Naive thymus-derived CD8-positive, alpha-beta T cell (primary cell): ENCODE measurements at regions not wholly inside any gene's neighbourhood (a gene's known extent, or its start where the extent isn't known, plus 50 kb on each side); places are given as distances from the start of the nearest gene placed in this dataset.
A peak's percentile ranks its signal among the peaks of the same experiment; 100 is the strongest.

Source experiments
- ATAC-seq, 2 donors: fragments of 150-1000 bp; cut with Tn5 transposase in 1 of 2; sonication (Bioruptor Pico), chemical (Tn5 transposase) in 1 of 2; 1 replicate in 1 of 2; 2 replicates in 1 of 2; pipeline ENCODE4 v1.10.0; 2021; ENCODE audit warnings: mild to moderate bottlenecking in 2 of 2, moderate library complexity in 2 of 2
- POLR2A ChIA-PET: fragments of 350-600 bp; sonication (Branson Sonifier 250); formaldehyde crosslinking; loops from one replicate; lab custom pipeline; 2021; ENCODE audit warnings: antibody characterized with exemption; lab: Charles Lee
- DNase-seq, 10 donors: peaks; one replicate each; pipeline versions ENCODE4 v3.0.0 to v3.0.0-alpha.2; 2020 to 2022
- H3K27ac Mint-ChIP-seq, 10 donors: one replicate each; pipeline ENCODE4 v1.8.0; 2020 to 2022; ENCODE audit warnings: mild to moderate bottlenecking in 10 of 10, mixed read lengths in 10 of 10, moderate library complexity in 4 of 10, inconsistent platforms in 1 of 10
- H3K27me3 Mint-ChIP-seq, 5 donors: one replicate each; pipeline ENCODE4 v1.8.0; 2021 to 2022; ENCODE audit warnings: mixed read lengths in 5 of 5
- H3K36me3 Mint-ChIP-seq, 3 donors: one replicate each; pipeline ENCODE4 v1.8.0; 2020 to 2022; ENCODE audit warnings: mixed read lengths in 3 of 3, mild to moderate bottlenecking in 2 of 3, inconsistent platforms in 1 of 3
- H3K4me1 Mint-ChIP-seq, 4 donors: one replicate each; pipeline ENCODE4 v1.8.0; 2021 to 2022; ENCODE audit warnings: mixed read lengths in 4 of 4
- H3K4me3 Mint-ChIP-seq, 10 donors: one replicate each; pipeline ENCODE4 v1.8.0; 2020 to 2022; ENCODE audit warnings: mild to moderate bottlenecking in 10 of 10, mixed read lengths in 10 of 10, moderate library complexity in 6 of 10, inconsistent platforms in 1 of 10
- H3K9me3 Mint-ChIP-seq, 9 donors: one replicate each; pipeline ENCODE4 v1.8.0; 2020 to 2022; ENCODE audit warnings: mixed read lengths in 9 of 9, mild to moderate bottlenecking in 3 of 9, inconsistent platforms in 1 of 9, moderate library complexity in 1 of 9

DNA sequence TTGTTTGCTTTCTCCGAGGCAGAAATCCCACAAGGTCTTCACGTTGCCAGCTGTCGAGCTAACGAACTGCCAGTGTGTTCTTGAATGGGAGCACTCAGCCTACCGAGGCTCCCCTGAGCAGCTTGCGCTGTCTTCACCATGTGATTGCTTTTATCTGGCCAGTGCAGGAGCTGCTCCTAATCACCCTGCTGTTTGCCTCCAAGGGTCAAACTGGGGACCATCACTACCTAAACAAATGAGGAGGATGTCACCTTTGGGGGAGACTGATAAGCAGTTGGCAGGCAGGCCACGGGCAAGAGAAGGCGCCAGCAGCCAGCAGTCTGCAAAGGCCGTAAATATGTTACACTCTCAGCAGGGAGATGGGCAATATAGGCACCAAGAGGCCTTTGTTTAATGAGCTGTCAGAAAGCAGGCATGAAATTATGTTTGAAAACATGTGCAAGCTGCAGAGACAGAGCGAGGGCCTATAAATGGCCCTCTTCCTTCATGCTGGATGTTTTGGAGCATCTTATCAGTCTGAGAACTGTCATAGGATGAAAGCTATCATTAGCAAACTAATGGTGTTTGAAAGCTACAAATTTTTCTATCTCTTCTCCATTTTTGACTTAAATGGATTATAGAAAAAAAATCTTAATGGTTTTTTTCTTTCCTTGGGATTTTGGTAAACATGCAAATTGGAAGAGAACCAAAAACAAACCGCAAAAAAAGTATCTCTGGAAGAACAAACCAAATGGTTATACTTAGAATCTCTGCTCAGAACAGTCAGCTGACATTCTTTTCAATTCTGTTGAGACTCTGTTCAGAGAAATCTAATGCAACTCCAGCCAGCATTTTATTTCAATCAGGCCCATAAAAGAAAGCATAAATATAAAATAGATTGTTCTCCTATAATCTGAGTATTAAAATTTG is 267.3 kb upstream of the NPVF start:
- no peaks in the 10 kb centered on the region for H3K27me3 Mint-ChIP-seq
- ATAC-seq (no peak), DNase-seq (no peak)
- H3K27ac Mint-ChIP-seq = peak overlapping the region in 2 of 10 donors; percentile 28 to 91
- no peaks in the 10 kb centered on the region for H3K9me3 Mint-ChIP-seq
- POLR2A ChIA-PET = no interaction called here
- H3K4me3 Mint-ChIP-seq = no peak overlapping the region
- peaks cover 6 to 16% (median 12%) of the 10 kb centered on the region in 4 donors for H3K4me1 Mint-ChIP-seq
- no peaks in the 10 kb centered on the region for H3K36me3 Mint-ChIP-seq

DNA sequence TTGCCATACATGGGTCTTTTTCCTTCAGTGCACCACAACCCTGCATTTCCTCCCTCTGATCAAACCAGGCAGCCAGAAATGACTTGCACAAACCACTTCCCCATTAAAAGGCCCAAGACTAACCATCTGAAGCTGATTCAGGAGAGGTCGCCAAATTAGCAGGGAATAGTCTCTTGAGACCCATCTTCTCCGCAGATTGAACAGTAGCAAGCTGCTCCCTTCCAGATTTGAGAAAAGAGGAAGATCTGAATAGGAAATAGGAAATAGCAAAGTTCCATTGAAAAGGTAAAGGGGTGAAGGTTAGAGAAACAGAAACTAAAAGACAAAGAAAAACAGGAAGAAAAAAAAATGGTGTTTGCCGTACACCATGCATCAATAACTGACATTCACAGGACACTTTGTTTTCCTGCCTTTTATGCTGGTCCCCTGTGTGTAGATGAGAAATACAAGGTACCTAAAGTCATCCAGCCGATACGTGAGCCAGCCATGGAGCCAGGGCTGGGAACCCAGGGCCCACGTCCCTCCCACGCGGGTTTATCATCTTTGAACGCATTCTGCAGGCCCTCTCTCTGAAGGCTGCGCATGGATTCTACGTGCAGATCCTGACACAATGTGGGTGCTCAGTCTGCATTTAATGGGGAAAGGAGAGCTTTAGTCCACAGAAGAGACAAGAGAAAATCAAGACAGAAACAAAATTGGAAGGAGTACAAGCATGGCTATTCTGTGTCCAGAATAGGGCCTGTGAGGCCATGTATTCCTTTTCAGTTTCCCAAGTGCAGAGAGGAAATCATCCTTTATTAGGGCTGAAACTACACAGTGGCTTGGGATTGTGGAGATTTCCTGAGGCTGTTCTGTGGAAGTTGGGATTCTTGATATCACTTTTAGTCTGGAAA is 268.4 kb upstream of the NPVF start:
- Mint-ChIP-seq H3K9me3 (peaks cover 0 to 2% (median 0%) of the 10 kb centered on the region in 9 donors), H3K4me1 (peaks cover 6 to 16% (median 12%) of the 10 kb centered on the region in 4 donors), H3K27ac (peak overlapping the region; percentile 62 to 97 (median 87)), H3K27me3 (peaks cover 1 to 4% (median 2%) of the 10 kb centered on the region in 5 donors), H3K4me3 (peak overlapping the region; percentile 66 to 88 (median 81)), H3K36me3 (peaks cover 0 to 2% (median 0%) of the 10 kb centered on the region in 3 donors)
- DNase-seq = peak in 3 of 10 donors; percentile 5 to 22 (median 12)
- POLR2A ChIA-PET = no interaction called here
- peak; percentile 46 to 70 for ATAC-seq

DNA sequence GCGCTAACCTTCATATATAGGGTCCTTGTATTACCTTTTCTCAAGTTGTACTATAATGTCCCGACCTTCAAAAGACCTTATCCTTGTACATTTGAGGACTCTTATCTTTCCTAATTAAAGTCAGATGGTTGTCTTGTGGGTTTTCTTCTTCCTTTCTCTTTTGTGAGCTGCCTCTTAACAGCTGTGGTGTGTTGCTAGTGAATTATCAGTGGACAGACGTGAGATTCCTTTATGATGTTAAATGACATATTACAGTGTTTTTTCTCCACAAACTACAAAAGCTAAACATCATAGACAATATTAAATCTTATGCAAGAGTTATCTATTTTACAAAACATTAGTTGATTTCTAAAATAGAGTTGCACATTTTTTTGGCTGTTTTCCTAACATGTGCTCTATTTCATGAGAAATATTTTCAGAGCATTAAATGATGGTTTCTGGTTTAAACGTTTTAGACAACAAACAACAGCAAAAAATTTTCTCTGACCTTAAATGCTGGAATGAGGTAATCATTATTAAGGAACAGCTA is 272.2 kb upstream of the NPVF start:
- no peak overlapping the region for H3K27ac Mint-ChIP-seq
- H3K4me1 Mint-ChIP-seq = peaks cover 6 to 15% (median 9%) of the 10 kb centered on the region in 4 donors
- H3K9me3 Mint-ChIP-seq = peaks cover 0 to 3% (median 0%) of the 10 kb centered on the region in 9 donors
- peaks cover 0 to 4% (median 0%) of the 10 kb centered on the region in 3 donors for H3K36me3 Mint-ChIP-seq
- no peak for DNase-seq
- no peak for ATAC-seq
- H3K4me3 Mint-ChIP-seq = no peak overlapping the region
- POLR2A ChIA-PET = no interaction called here
- peaks cover 3 to 10% (median 6%) of the 10 kb centered on the region in 5 donors for H3K27me3 Mint-ChIP-seq

DNA sequence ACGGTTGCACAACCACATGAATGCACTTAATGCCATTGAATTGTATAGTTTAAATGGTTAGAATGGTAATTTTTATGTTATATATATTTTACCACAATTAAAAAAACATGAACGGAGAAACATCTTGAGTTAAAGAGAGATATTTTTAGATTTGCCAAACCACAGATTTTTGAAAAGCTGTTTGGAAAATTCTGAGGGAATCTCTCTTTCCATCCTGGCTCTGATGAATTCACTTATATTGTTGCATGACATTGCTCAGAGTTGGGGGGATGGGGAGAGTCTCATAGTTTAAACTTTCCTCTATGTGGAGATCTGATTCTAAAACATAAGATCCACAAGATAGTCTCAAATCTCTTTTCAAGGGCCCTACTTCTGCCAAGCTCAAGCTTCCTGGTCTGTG is 275.0 kb upstream of the NPVF start:
- POLR2A ChIA-PET = no interaction called here
- no peak overlapping the region for H3K4me3 Mint-ChIP-seq
- DNase-seq (no peak), ATAC-seq (no peak)
- no peaks in the 10 kb centered on the region for H3K4me1 Mint-ChIP-seq
- peaks cover 5 to 21% (median 9%) of the 10 kb centered on the region in 5 donors for H3K27me3 Mint-ChIP-seq
- peaks cover 0 to 4% (median 0%) of the 10 kb centered on the region in 3 donors for H3K36me3 Mint-ChIP-seq
- H3K9me3 Mint-ChIP-seq = peaks cover 0 to 5% (median 0%) of the 10 kb centered on the region in 9 donors
- H3K27ac Mint-ChIP-seq = peak overlapping the region in 1 of 10 donors; percentile 53

DNA sequence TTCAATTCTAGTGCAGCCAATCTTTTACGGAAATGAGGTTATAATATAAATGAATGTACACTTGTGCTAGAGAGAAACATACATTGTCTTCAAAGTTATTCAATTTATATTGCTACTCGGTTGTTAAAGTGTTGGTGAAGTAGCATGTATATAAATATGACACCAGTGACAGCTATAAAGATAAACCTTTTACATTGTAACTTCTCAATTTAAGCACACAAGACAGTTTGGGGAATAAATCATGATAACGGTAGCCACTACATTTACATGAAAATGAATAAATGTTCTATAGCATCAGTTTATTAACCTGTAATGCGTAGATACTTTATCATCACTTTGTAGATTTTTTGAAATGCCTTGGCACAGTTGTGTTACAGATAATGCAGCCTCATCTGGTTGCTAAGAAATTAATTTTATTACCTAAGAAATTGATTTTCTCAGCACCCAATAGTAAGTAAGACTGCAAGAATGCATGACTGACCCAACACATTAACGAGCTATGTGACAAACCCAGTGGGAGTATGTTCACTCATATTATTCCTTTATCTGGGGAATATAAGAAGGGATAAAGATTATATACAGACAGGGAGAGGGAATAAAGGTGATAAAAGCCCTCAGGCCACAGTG is 283.9 kb upstream of the NPVF start:
- H3K27me3 Mint-ChIP-seq = peaks cover 0 to 5% (median 0%) of the 10 kb centered on the region in 5 donors
- no peak overlapping the region for H3K4me3 Mint-ChIP-seq
- peaks cover 0 to 5% (median 0%) of the 10 kb centered on the region in 9 donors for H3K9me3 Mint-ChIP-seq
- DNase-seq = no peak
- H3K27ac Mint-ChIP-seq = no peak overlapping the region
- no peak for ATAC-seq
- POLR2A ChIA-PET = no interaction called here
- peaks cover 0 to 2% (median 0%) of the 10 kb centered on the region in 3 donors for H3K36me3 Mint-ChIP-seq
- no peaks in the 10 kb centered on the region for H3K4me1 Mint-ChIP-seq

DNA sequence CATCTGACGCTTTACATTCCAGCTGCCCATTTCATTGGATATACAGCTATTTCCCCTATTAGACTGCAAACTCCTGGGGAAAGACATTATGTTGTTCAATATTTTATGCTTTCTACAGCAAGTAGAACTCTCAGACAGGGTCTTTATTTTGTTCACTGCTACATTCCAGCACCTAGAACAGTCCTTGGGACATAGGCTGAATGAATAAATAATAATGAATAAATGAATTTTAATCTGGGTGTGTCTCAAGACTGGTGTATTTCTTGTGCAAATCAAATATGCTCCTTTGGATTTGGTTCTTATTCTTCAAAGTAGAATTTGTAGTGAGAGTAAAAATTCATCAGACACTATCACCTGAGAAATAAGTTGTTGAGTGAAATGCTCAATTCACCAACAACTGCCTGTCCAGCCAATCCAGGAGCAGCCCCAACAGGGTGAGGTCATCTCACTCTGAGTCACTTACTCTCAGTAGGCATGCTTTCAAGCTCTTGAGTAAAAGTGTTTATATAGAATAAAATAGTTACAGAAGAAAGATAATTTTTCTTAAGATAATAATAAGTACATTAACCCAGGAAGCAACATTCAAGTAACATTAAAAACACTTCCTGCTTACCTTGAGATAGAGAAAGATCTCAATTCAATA is 287.5 kb upstream of the NPVF start:
- peaks cover 0 to 2% (median 0%) of the 10 kb centered on the region in 3 donors for H3K36me3 Mint-ChIP-seq
- POLR2A ChIA-PET = no interaction called here
- no peak for DNase-seq
- H3K9me3 Mint-ChIP-seq = no peaks in the 10 kb centered on the region
- peaks cover 8 to 14% (median 11%) of the 10 kb centered on the region in 4 donors for H3K4me1 Mint-ChIP-seq
- no peak overlapping the region for H3K4me3 Mint-ChIP-seq
- no peak overlapping the region for H3K27ac Mint-ChIP-seq
- peaks cover 0 to 4% (median 0%) of the 10 kb centered on the region in 5 donors for H3K27me3 Mint-ChIP-seq
- no peak for ATAC-seq

DNA sequence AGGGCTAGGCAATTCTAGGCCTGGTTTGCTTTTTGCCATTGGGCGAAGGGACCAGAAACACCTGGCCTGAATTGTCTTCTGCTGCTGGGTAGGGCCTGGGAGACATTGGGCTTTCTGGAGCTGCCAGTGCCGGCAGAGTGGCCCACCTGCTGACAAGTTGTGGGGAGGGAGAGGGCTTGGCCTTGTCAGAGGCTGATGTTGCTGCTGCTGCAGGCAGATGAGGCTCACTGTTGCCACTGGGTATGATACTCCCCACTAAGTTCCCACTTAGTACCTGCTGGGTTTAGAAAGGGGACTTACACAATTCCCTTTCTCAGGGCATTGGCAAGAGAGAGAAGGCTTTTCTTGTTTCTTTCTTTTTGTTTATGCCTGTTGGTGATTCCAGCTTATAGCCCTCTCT is 289.6 kb upstream of the NPVF start:
- Mint-ChIP-seq H3K4me3 (no peak overlapping the region), H3K27me3 (peaks cover 0 to 4% (median 0%) of the 10 kb centered on the region in 5 donors), H3K36me3 (peaks cover 0 to 2% (median 0%) of the 10 kb centered on the region in 3 donors), H3K27ac (no peak overlapping the region), H3K4me1 (peaks cover 12 to 32% (median 25%) of the 10 kb centered on the region in 4 donors), H3K9me3 (no peaks in the 10 kb centered on the region)
- POLR2A ChIA-PET = no interaction called here
- DNase-seq = no peak
- ATAC-seq = no peak

DNA sequence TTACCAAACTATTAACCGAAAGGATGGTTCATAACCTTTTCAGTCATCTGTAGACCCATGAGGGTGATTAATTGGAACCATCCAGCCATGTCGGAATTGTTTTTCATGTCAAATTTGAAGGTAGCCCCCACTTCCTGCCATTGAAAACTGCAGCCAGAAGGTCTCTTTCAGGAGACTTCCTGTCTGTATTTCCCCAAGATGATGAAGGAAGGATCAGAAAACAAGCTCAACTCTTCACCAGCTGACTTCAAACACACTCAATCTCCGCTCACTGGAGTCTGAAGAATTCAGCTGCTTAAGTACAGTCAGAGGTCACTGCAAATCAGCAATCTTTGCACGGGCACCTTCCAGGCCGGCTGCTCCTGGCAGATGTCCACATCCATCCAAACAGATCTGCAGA is 291.7 kb upstream of the NPVF start:
- DNase-seq (peak in 3 of 10 donors; percentile 3 to 28 (median 14)), ATAC-seq (peak; percentile 37 to 57)
- H3K36me3 Mint-ChIP-seq = peaks cover 0 to 2% (median 0%) of the 10 kb centered on the region in 3 donors
- peak overlapping the region in 7 of 10 donors; percentile 1 to 61 (median 28) for H3K4me3 Mint-ChIP-seq
- H3K27me3 Mint-ChIP-seq = peaks cover 0 to 6% (median 1%) of the 10 kb centered on the region in 5 donors
- H3K9me3 Mint-ChIP-seq = no peaks in the 10 kb centered on the region
- peaks cover 12 to 41% (median 30%) of the 10 kb centered on the region in 4 donors for H3K4me1 Mint-ChIP-seq
- peak overlapping the region in 9 of 10 donors; percentile 6 to 89 (median 46) for H3K27ac Mint-ChIP-seq
- POLR2A ChIA-PET = no interaction called here

DNA sequence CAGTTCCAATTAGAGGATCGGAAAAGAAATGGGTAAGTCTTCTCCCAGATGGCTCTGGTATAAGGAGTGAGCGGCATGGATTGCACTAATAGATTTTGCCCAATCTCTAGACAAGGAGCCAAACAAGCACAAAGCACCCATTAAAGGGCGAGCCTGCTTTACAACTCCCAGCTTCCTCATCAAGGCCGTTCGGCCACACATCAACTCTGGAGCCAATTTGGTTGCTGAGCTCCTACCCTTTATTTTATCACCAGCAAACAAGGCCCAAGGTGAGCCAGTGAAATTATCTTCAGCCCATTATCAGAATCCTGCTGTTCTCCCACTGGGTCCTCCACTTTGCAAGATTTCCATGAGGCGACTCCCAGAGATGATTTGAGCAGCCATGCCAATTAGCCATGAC is 292.2 kb upstream of the NPVF start:
- Mint-ChIP-seq H3K27ac (peak overlapping the region; percentile 6 to 89 (median 44)), H3K4me3 (peak overlapping the region in 5 of 10 donors; percentile 2 to 61 (median 28)), H3K9me3 (no peaks in the 10 kb centered on the region), H3K4me1 (peaks cover 12 to 41% (median 30%) of the 10 kb centered on the region in 4 donors), H3K36me3 (peaks cover 0 to 2% (median 0%) of the 10 kb centered on the region in 3 donors), H3K27me3 (peaks cover 0 to 10% (median 0%) of the 10 kb centered on the region in 5 donors)
- ATAC-seq (no peak), DNase-seq (no peak)
- POLR2A ChIA-PET = no interaction called here

DNA sequence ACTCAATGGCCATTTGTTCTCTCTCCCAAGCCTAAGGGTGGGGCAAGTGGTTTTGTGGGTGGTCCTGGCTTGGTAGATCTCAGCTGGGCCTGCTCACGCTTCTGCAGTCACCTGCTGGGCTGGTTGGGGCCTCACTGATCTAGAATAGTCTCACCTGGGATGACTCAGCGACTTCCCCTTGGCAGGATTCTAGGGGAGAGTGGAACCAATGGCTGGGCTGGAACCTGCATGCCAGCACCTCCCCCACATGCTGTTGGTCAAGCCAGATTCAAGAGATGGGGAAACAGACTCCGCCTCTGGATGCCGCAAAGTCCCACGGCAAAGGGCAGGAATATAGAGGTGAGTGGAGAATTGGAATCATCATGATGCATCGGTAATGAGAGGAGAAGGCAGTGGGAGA is 292.9 kb upstream of the NPVF start:
- DNase-seq = no peak
- Mint-ChIP-seq H3K27me3 (peaks cover 0 to 14% (median 0%) of the 10 kb centered on the region in 5 donors), H3K9me3 (no peaks in the 10 kb centered on the region), H3K4me3 (no peak overlapping the region), H3K27ac (peak overlapping the region in 1 of 10 donors; percentile 23), H3K4me1 (peaks cover 12 to 41% (median 30%) of the 10 kb centered on the region in 4 donors), H3K36me3 (peaks cover 0 to 2% (median 0%) of the 10 kb centered on the region in 3 donors)
- no peak for ATAC-seq
- POLR2A ChIA-PET = interaction anchor here (0.6 kb wide), 1 partner anchor 95 kb away, joined by 3 read pairs; no protein-coding TSS in a partner anchor

DNA sequence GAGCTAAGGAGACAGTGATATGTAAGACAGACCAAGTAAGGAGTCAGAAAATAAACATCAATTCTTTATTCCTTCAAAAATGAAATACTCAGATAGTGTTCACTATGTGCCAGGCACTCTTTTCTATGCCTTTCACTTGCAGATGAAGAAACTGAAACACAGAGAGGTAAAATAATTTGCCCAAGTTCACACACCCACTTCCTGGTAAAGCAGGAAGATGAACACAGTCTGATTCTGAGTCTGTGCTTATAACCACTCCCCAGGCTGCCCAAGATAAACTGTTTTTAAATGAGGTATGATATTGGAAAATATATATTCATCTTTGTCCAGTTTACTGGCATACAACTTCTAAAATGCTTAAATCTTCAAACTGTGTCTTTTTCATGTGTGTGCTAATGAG is 294.4 kb upstream of the NPVF start:
- Mint-ChIP-seq H3K36me3 (peaks cover 0 to 2% (median 0%) of the 10 kb centered on the region in 3 donors), H3K4me3 (peak overlapping the region in 1 of 10 donors; percentile 19), H3K4me1 (peaks cover 12 to 41% (median 30%) of the 10 kb centered on the region in 4 donors), H3K9me3 (no peaks in the 10 kb centered on the region), H3K27ac (peak overlapping the region in 5 of 10 donors; percentile 2 to 53 (median 23)), H3K27me3 (peaks cover 0 to 15% (median 0%) of the 10 kb centered on the region in 5 donors)
- POLR2A ChIA-PET = no interaction called here
- DNase-seq = no peak
- ATAC-seq = no peak
